PC-3 (cell line): ENCODE measurements at regions not wholly inside any gene's neighbourhood (a gene's known extent, or its start where the extent isn't known, plus 50 kb on each side); places are given as distances from the start of the nearest gene placed in this dataset.

ENCODE experiments used
- ATAC-seq: fragments of 200-7000 bp; cut with Tn5 transposase; 2 replicates; pipeline ENCODE4 v1.9.1; 2020; ENCODE audit warnings: mild to moderate bottlenecking, moderate library complexity
- BruUV-seq: library from RNA; stranded (reverse); fragments of 400-500 nt; replicated peaks from 2 replicates; lab custom pipeline; 2021; lab: Mats Ljungman, UMichigan
- CTCF ChIA-PET: fragments of 300-600 bp; sonication (Branson Sonifier 250); formaldehyde crosslinking; loops from one replicate; lab custom pipeline; 2022; ENCODE audit warnings: antibody characterized with exemption; lab: Charles Lee
- POLR2A ChIA-PET: fragments of 300-600 bp; sonication (Branson Sonifier 250); formaldehyde crosslinking; loops from one replicate; lab custom pipeline; 2022; ENCODE audit warnings: antibody characterized with exemption; ENCODE audit not compliant: unreplicated experiment; lab: Charles Lee
- DNase-seq: peaks from one replicate; pipeline ENCODE4 v3.0.0-alpha.2; 2015
- H2AFZ ChIP-seq: fragments of 300-600 bp; sonication (generic); 2 replicates; pipeline ENCODE4 v1.6.0; 2016; ENCODE audit warnings: antibody characterized with exemption, low read length
- H3F3A ChIP-seq: fragments of 300-600 bp; sonication (generic); one replicate; pipeline ENCODE4 v1.6.0; 2017; ENCODE audit warnings: antibody characterized with exemption, low read length, control low read depth, mild to moderate bottlenecking; ENCODE audit not compliant: unreplicated experiment
- H3K27ac ChIP-seq: fragments of 300-600 bp; sonication (generic); 2 replicates; pipeline ENCODE4 v1.5.1; 2016; ENCODE audit warnings: mild to moderate bottlenecking, low read length
- H3K27me3 ChIP-seq: fragments of 300-600 bp; sonication (generic); 2 replicates; pipeline ENCODE4 v1.6.1; 2016; ENCODE audit warnings: low read length, mixed read lengths
- H3K36me3 ChIP-seq: fragments of 300-600 bp; sonication (generic); 2 replicates; pipeline ENCODE4 v1.6.1; 2016; ENCODE audit warnings: low read depth, mixed run types, low read length, mixed read lengths
- H3K4me1 ChIP-seq: fragments of 300-600 bp; sonication (generic); 2 replicates; pipeline ENCODE4 v1.5.1; 2016; ENCODE audit warnings: low read length; ENCODE audit not compliant: insufficient read depth
- H3K4me2 ChIP-seq: fragments of 300-600 bp; sonication (generic); 2 replicates; pipeline ENCODE4 v1.6.0; 2016; ENCODE audit warnings: low read length
- H3K4me3 ChIP-seq: fragments of 300-600 bp; sonication (generic); 2 replicates; pipeline ENCODE4 v1.5.1; 2016; ENCODE audit warnings: mild to moderate bottlenecking, low read length, mixed read lengths
- H3K79me2 ChIP-seq: fragments of 300-600 bp; sonication (generic); 2 replicates; pipeline ENCODE4 v1.6.1; 2017; ENCODE audit warnings: low read length, mixed read lengths
- H3K9ac ChIP-seq: fragments of 300-600 bp; sonication (generic); 2 replicates; pipeline ENCODE4 v1.6.0; 2016; ENCODE audit warnings: mild to moderate bottlenecking, low read length
- H3K9me2 ChIP-seq: fragments of 300-600 bp; sonication (generic); replicated peaks from 2 replicates; pipeline ENCODE4 v1.6.1; 2016; ENCODE audit warnings: mixed run types, low read length, mixed read lengths
- H3K9me3 ChIP-seq: fragments of 300-600 bp; sonication (generic); 2 replicates; pipeline ENCODE4 v1.6.1; 2016; ENCODE audit warnings: low read length, mixed read lengths
- H4K20me1 ChIP-seq: fragments of 300-600 bp; sonication (generic); 2 replicates; pipeline ENCODE4 v1.6.1; 2016; ENCODE audit warnings: low read length, mixed read lengths
- EZH2 ChIP-seq: fragments of 300-600 bp; sonication (generic); IDR thresholded peaks from one replicate; pipeline ENCODE4 v1.6.1; 2017; ENCODE audit warnings: antibody characterized with exemption, mild to moderate bottlenecking, low read length; ENCODE audit not compliant: unreplicated experiment
- EZH2phosphoT487 ChIP-seq: fragments of 300-600 bp; sonication (generic); IDR thresholded peaks from 2 replicates; pipeline ENCODE4 v1.6.1; 2018; ENCODE audit warnings: mild to moderate bottlenecking, antibody characterized with exemption, low read length, borderline replicate concordance
- intact Hi-C: fragments of 100-400 bp; cut with micrococcal nuclease; formaldehyde crosslinking; loops from 2 replicates; pipeline ENCODE4 v1.9.0; 2023
- TF ChIP-seq, protein P1 (sequence below): fragments of 300-600 bp; sonication (generic); conservative IDR thresholded peaks from 2 replicates; pipeline ENCODE4 v1.5.1; 2017; ENCODE audit warnings: antibody characterized with exemption, low read depth, mild to moderate bottlenecking, low read length

DNA sequence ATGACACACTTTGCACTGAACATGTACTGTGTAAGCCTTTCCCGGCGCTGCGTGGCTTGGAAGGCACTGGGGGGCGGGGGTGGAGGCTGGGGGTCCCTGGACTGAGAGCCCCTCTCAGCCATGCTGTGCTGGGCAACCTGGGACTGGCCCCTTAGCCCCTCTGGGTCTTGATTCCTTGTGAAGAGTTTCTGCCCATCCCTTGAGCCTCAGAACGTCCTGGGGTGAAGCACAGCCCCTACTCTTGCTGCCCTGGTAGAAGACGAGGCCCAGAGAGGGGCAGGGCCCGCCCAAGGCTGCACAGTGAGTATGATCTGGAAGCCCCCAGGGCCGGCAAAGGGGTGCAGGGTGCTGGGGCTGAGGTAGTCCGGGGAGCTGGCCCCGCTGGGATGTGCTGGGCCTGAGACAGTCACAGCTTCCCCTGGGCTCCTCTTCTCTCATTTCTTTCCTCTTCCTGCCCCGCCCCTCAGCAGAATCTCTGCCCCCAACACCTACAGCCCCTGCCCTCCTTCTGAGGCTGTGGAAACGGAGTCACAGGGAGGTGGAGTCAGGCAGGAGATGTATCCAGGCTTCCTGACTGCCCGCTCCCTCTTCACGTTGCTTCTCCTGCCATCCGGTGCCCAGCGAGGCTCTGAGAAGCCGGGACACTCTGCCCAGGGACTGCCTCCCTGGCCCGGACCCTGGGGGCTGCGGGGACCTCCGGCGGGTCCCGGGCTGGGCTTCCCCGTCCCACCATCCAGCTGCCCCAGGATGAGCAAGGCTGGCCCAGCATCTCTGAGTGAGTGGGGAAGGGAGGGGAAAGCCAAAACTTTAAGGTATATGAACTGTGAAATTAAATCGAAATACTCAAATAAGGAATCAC is 60.5 kb downstream of the UNCX start:
- Histone ChIP-seq H3K9ac (no peak overlapping the region), H3K4me1 (peaks cover 14% of the 10 kb centered on the region; the same call in 1 of the 2 replicates), H3K9me3 (no peaks in the 10 kb centered on the region), H2AFZ (no peak overlapping the region), H3K4me3 (no peak overlapping the region), H3K79me2 (no peaks in the 10 kb centered on the region), H3K4me2 (no peak overlapping the region), H4K20me1 (no peaks in the 10 kb centered on the region), H3F3A (no peaks in the 10 kb centered on the region), H3K27ac (no peak overlapping the region), H3K9me2 (no peaks in the 10 kb centered on the region), H3K27me3 (peaks cover 65% of the 10 kb centered on the region), H3K36me3 (no peaks in the 10 kb centered on the region)
- CTCF ChIA-PET = no interaction called here
- TF ChIP-seq EZH2phosphoT487 (no peak), EZH2 (no peak)
- TF ChIP-seq, protein P1, sequence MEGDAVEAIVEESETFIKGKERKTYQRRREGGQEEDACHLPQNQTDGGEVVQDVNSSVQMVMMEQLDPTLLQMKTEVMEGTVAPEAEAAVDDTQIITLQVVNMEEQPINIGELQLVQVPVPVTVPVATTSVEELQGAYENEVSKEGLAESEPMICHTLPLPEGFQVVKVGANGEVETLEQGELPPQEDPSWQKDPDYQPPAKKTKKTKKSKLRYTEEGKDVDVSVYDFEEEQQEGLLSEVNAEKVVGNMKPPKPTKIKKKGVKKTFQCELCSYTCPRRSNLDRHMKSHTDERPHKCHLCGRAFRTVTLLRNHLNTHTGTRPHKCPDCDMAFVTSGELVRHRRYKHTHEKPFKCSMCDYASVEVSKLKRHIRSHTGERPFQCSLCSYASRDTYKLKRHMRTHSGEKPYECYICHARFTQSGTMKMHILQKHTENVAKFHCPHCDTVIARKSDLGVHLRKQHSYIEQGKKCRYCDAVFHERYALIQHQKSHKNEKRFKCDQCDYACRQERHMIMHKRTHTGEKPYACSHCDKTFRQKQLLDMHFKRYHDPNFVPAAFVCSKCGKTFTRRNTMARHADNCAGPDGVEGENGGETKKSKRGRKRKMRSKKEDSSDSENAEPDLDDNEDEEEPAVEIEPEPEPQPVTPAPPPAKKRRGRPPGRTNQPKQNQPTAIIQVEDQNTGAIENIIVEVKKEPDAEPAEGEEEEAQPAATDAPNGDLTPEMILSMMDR = no peak
- intact Hi-C loops = no loop called here
- BruUV-seq = no TSS peak
- POLR2A ChIA-PET = no interaction called here
- ATAC-seq (no peak), DNase-seq (no peak)

DNA sequence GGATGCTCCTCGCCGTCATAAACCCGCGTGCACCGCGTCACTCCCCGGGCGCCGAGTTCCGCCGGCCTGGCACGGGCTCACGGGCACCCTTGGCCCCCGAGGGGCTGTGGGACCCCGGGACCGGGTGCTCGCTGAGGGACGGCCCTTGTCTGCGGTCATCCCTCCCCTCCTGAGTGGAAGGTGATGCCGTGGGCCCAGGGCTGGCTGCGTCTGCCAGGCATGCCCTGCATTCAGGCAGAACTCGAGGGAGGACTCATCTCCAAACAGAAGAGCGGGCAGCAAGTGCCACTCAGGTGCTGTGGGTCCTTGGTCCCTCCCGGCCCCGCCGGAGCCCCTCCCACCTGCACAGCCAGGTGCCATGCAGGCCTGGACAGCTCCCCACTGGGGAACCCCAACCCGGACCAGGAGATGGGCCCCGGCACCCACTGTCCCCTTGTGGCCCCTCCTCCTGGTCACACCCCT is 61.3 kb downstream of the UNCX start:
- Histone ChIP-seq H3K27ac (no peak overlapping the region), H3K4me3 (no peak overlapping the region), H3K9me3 (no peaks in the 10 kb centered on the region), H4K20me1 (no peaks in the 10 kb centered on the region), H3K36me3 (no peaks in the 10 kb centered on the region), H3K4me1 (peaks cover 14% of the 10 kb centered on the region; the same call in 1 of the 2 replicates), H3K27me3 (peaks cover 73% of the 10 kb centered on the region), H3K9ac (no peak overlapping the region), H3K79me2 (no peaks in the 10 kb centered on the region), H3K9me2 (no peaks in the 10 kb centered on the region), H3K4me2 (no peak overlapping the region), H3F3A (no peaks in the 10 kb centered on the region), H2AFZ (no peak overlapping the region)
- intact Hi-C loops = no loop called here
- ChIA-PET POLR2A (no interaction called here), CTCF (no interaction called here)
- ATAC-seq (no peak), DNase-seq (no peak)
- BruUV-seq = no TSS peak
- TF ChIP-seq EZH2phosphoT487 (no peak), EZH2 (no peak)
- TF ChIP-seq, protein P1 = no peak

DNA sequence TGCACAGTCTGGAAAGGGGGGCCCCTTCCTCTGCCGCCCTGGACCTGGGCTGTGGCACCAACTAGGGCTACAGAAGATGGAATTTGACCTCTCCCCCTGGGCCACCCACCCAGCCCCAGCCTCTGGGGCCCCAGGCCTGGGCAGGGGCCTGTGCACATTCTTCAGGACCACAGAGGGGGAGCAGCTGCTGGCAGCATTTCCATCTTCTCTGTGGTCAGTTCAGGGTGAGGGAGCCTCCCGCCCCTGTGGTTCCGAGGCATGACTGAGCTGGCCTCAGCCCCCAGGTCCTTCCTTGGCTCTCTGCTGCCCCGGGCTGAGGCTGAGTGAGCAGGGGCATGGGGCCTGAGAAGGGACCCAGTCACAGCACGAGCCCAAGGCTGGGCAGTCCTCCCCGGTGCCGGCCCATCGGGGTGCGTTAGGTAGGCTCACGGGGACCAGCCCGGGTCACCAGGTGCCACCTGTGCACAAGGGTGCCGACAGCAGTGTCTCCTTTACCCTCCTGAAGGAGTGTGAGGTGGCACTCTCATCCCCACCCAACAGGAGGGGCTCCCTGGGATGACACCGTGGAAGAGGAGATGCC is 63.2 kb downstream of the UNCX start:
- no peak for TF ChIP-seq EZH2phosphoT487
- TF ChIP-seq, protein P1 = no peak
- no peak for TF ChIP-seq EZH2
- intact Hi-C loops = no loop called here
- CTCF ChIA-PET = no interaction called here

More for the DNA sequence above, 63.2 kb downstream of the UNCX start:
- Histone ChIP-seq H2AFZ (no peak overlapping the region), H3K4me1 (peaks cover 5% of the 10 kb centered on the region; the same call in 1 of the 2 replicates), H3K9ac (no peak overlapping the region), H3K27ac (no peak overlapping the region), H3F3A (no peaks in the 10 kb centered on the region), H3K4me3 (no peak overlapping the region), H3K9me2 (no peaks in the 10 kb centered on the region), H3K27me3 (peaks cover 76% of the 10 kb centered on the region), H3K4me2 (no peak overlapping the region), H3K79me2 (no peaks in the 10 kb centered on the region), H3K9me3 (no peaks in the 10 kb centered on the region), H3K36me3 (no peaks in the 10 kb centered on the region), H4K20me1 (no peaks in the 10 kb centered on the region)
- no peak for DNase-seq
- POLR2A ChIA-PET = no interaction called here
- BruUV-seq = no TSS peak
- ATAC-seq = no peak
